Smooth muscle cell of the brain vasculature (primary cell): ENCODE measurements at regions not wholly inside any gene's neighbourhood (a gene's known extent, or its start where the extent isn't known, plus 50 kb on each side); places are given as distances from the start of the nearest gene placed in this dataset.

Experiments
- DNase-seq: peaks from one replicate; pipeline ENCODE4 v3.0.0-alpha.2; 2012; ENCODE audit warnings: low read depth, low spot score

DNA sequence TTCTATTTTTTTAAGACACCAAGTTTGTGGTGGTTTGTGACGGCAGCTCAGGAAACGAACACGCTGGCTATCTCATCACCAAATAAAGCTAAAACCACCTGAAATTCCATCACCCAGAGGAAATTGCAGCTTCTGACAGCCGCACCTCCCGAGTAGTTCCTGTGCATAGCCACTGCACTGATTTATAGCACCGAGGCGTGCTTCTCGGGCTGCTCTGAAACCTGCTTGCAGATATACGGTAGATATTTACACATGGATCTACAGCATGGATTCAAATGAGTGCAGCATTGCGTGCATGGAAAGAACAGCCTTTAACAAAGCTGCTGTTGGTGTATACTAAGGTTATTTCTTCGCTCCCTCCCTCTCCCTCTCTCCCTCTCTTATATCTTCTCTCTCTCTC lies 153.8 kb downstream of the PHF2 start:
- DNase-seq: no peak
